ENCODE measurements at regions not wholly inside any gene's neighbourhood (a gene's known extent, or its start where the extent isn't known, plus 50 kb on each side); places are given as distances from the start of the nearest gene placed in this dataset.
"Not testable (repeated sequence)": the region's sequence is repeated elsewhere in the genome, so short reads cannot be mapped to it uniquely, and the experiment has no call there.

DNA sequence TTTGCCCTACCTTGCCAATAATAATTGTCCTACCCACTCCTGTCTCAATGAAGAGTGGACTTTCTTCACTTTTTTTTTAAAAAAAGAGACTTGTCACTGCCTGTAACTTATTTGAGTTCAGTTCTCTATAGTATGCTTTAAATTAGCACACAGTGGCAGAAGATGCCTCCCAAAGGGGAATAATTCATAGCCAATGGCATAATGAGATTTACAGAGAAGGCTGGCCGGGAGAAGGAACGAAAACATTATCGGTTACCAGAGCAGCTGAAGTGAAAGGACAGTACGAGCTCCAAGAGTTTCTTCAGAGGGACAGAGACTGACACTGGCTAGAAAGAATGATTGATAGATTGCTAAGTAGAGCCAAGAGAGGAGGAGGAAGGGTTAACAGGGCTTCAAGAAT is 356.3 kb downstream of the EMP1 start:
- no peak for DNase-seq

DNA sequence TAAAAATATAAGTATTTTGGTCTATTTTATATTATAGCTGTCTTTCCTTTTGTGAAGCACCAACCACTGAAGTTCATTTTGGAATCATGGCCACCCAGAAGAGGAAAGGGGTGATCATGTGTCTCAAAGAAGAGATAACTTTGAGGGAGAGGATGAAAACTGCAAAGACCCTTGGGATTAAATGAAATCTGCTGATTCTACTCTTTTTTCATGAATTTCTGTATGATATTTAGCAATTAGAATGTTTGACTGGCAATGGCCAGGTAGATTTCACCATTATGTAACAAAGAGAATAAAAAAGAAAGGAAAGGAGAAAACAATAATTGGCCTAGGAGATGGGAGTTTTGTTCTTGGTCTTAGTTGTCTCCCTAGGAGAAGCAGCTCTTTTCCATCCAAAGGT is 350.8 kb downstream of the EMP1 start:
- no peak for DNase-seq

DNA sequence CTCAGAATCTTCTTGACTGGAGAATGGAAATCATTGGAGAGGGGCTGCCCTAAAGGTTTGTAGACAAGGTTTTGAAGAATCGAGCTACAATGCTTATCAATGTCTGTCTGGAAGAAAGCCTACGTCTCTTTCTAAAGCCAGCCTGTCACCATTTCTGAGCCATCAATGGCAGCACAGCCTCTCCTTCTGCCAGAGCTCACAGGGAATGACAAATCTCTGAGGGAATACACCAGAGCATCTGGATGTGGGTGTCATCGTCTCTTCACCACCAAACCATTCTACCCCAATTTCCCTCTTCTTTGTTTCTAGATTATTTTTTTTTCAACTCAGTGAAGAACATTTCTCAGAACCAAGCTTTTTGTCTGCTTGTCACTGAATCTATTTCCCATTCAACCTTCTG is 349.7 kb downstream of the EMP1 start:
- DNase-seq: no peak

DNA sequence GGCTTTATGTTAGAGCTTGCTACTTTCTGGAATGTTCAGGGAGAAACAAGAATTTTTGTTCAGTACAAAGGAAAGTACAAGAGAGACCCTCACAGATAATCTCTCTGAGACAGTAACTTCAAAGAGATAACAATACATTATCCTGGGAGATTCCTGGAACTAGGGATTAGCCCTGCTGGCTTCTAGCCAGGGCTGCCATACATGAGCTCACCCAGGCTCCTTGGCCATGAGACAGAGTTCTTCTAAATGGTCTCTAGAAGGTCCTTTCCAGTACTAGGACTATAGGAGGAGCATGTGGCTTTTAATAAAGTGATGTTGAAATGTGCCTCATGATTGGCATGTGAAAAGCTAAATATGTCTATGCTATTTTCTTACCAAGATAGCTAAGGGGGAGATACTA is 342.5 kb downstream of the EMP1 start:
- DNase-seq: no peak

DNA sequence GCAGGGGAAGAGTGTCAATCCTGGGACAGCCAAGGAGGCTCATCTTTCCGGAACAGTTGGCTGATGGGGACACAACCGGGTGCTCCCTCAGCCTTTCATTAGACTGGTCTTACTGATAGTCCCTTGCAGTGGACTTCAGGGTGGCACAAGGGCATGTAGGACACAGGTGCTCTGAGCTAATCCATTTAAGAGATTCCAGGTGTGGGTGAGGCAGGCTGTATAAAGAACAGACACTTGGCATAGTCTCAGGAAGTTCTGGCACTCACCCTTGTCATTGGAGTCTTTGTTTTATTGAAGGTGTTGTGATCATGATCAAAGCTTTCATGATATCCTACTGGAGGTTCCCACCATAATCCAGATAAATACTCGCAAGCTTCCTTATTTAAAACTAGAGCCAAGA is 341.6 kb downstream of the EMP1 start:
- no peak for DNase-seq

DNA sequence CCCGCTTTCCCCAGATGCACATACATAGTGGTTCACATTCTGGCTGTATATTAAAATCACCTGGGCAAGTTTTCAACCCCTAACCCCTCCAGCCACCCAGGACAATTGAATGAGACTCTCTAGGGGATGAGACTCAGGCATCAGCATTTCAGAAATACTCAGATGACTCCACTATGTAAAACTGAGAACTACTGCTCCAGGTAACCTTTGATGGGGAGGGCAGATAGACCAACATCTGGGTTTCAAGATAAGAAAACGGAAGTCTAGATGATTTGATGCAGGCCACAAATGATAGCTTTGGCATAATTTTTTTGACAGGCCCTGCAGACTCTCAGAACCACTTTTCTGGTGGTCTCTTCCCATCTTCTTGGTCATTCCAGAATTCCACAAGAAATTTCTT is 341.1 kb downstream of the EMP1 start:
- no peak for DNase-seq

DNA sequence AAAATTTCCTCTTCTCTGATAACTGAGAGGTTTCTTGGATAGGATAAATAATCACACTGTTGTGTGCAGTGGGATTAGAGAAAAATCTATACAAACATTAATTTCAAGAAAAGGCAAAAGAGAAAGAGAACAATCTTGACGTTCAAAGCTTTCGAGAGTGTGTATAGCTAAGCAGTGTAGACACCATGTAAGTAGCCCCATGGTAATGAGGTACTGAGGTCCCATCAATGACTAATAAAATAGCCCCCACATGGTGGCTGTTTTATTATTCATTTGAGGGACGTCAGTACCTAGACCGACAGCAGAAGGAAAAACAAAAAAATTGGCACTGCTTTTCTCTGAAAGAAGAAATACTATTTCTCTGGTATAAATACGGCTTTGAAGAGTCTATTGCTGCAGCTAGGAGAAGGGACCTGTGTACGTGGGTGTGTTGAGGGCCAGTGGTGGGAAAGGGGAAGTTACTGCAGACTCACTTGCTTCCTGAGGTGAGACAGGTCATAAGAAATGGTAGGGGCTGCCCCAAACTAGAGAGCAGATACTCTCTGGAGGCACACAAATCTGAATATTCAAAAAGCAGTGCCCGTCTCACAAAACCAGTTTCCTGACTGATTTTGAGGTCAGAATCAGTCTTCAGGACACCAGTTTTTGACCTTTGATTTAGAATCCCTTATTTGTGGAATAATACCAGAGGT is 339.8 kb downstream of the EMP1 start:
- no peak for DNase-seq

DNA sequence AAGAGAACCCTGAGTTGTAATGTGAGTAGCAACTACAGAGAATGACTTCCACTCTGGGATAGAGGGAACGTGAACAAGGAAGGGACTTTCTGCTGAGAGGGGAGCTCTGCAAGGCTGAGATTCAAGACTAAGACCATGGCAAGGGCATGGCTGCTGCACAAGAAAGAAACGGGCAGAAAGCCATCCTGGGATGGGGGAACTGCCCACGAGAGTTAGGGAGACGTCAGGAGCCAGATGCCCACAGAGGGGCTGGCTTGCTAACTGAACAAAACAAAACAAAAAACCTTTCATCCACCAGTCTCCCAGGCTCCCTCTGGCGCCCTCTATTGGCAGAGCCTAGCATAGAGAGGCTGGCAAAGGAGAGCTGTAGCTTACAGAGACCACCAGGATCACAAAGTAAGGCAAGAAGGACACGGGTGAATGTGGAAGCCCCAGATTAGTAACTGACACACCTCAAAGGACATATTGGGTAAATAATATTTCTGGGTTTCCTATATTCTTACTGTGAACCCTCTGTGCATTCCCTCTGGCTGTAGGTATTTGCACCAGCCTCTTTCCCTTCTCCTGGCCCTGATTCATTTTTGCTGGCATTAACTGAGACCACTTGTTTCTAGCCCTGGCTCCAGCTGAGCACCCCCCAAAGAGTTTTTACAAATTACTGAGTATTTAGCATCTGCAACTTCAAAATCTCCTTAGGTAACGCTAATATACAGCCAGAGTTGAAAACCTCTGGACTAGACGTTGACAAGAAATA is 338.3 kb downstream of the EMP1 start:
- DNase-seq: peak; percentile 66

DNA sequence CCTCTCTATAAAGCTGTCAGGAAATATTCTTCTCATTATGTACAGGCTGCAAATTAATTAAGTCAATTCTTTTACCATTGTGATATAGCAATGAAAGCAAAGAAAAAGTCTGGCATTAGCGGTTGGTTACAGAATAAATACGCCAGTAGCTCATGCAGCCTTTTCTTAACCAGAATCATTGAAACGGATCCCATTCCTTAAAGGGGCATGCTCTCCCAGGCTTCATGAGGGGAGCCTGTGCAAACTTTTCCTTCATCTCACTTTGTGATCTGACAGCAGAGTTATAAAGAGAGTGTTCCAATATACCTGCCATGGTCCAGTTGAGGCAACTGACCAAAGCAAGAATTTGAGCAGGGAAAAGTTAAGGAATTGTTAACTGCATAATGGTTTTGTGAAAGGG is 337.7 kb downstream of the EMP1 start:
- no peak for DNase-seq

DNA sequence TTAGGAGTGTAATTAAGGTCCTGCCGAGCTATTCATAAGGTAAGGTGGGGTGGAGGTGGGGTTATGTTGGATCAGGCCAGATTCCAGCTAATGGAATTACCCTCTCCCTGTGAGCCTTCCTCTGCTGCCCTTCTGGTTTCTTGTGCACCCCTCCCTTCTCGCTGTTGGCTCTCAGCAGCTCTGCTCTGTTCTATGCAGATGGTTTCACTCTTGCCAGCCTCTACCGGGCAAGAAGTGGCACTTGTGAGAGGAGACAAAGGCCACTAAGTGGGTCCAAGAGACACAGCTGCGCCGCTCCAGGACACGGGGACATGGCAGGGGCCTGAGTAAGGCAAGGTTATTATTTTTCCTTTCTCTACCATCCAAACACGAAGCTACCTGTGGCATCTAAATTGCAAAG is 334.4 kb downstream of the EMP1 start:
- no peak for DNase-seq

DNA sequence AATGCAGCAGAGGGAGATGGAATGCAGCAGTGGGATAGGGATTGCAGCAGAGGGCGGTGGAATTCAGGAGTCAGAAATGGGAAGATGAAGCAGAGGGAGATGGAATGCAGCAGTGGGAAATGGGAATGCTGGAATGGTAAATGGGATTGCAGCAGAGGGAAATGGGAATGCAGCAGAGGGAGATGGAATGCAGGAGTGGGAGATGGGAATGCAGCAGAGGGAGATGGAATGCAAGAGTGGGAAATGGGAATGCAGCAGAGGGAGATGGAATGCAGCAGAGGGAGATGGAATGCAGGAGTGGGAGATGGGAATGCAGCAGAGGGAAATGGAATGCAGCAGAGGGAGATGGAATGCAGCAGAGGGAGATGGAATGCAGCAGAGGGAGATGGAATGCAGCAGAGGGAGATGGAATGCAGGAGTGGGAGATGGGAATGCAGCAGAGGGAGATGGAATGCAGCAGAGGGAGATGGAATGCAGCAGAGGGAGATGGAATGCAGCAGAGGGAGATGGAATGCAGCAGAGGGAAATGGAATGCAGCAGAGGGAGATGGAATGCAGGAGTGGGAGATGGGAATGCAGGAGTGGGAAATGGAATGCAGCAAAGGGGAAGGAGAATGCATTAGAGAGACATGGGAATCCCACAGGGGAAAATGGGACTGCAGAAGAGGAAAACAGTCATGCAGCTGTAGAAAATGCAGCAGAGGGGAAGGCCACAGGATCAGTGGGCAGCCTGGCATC is 329.8 kb downstream of the EMP1 start:
- not testable (repeated sequence) for DNase-seq

DNA sequence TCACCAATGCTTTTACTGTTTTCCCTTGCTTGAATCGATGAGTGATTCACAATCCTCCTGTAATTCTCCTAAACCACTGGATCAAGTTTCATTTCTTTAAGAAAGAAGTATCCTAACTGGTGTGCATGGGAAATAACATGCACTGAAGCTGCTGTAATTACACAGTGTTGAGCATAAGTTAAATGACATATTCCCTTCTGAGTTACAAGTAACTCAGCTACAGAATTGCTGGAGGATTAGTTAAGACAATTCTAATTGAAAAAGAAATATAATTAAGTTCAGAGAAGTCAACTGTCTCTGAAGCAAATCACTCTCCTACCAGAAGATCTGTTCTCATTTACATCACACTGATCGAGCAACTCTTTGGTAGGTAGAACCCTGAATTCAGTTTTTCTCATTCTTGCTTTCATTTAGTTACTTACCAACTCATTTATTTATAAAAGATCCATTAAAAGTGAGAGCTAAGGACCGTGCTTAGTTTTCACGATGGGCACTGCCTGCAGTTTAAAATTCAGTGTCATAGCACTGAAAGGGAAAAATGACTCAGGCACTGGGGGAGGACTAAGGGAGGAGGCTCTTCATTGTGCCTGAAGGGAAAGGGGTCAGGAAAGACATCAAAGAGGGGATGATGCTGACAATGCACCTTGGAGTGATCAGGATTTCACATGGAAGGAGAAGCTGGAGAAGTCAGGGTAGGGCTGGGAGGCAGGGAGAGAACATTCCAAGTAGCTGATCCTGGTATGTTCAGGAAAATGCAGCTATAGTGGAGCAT is 327.2 kb downstream of the EMP1 start:
- DNase-seq: no peak

DNA sequence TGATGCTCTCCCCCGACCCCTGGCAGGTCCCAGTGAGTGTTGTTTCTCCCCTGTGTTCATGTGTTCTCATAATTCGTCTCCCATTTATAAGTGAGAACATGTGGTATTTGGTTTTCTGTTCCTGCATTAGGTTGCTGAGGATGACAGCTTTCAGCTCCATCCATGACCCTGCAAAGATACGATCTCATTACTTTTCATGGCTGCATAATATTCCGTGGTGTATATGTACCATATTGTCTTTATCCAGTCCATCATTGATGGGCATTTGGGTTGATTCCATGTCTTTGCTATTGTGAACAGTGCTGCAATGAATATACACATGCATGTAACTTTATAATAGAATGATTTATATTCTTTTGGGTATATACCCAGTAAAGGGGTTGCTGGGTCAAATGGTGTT is 321.5 kb downstream of the EMP1 start:
- not testable (repeated sequence) for DNase-seq

DNA sequence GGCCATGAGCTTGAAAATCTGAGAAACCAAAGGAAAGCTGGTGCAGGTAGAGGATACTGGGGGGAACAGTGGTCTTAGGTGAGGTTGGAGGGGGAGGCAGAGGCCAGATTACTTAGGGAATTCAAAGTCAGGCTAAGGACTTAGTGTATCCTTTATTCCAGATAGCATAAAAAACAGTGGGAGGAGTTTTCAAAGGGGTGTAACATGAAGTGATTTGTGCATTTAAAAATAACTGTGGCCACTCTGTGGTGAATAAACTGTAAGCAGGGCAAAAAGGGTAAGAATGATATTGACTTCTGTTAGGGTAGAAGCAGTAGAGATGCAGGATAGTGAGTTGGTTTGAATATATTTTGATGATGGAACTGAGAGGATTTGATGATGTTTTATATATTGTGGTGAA is 313.2 kb downstream of the EMP1 start:
- DNase-seq: no peak

DNA sequence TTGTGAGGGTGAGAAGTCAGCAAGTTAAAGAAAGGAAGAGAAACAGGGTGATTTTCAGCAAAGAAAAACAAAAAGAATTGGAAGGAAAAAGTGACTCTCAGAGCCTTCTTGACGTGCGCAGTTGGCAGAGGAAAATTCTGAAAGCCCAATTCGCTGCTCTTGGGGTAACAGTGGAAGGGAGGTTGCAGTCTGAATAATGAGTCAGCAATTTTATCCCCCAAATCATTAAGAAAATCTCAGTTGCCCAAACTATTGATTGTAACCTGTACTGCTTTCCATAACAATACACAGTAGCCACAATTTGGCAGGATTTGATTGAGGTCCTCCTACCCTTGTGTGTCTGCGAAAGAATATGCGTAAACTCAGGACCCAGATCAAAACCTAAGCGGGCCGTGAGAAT is 309.1 kb downstream of the EMP1 start:
- no peak for DNase-seq

DNA sequence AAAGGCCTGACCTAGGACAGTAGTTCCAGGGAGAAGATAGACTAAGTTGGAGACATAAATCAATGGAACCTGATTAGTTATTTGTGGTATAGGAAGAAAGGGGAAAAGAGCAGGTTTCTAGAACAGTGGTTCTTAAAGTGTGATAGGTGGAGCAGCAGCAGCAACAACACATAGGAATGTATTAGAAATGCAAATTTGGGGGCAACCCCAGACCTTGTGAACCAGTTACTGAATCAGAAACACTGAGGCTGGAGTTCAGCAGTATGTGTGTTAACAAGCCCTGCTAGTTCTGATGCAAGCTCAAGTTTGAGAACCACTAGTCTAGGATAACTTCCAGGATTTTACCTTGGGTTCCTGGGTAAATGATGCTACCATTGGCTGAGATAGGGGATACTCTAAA is 308.7 kb downstream of the EMP1 start:
- no peak for DNase-seq

DNA sequence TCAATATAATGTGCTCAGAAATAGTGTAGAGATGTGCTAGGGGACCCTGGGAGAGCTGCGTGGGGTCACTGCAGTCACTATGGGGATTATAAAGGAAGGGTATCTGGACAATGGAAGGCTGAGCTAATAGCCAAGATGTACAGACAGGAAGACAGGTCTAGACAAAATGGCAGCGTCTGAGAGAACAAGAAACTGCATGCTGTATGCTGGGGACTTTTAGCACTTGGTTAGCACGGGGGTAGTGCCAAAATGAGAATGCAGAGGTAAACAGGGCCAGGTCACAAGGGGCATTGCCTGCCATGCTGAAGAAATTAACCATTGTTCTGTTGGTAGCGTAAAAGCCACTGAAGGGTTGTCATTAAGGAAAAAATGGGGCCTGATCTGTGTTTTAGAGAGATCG is 308.2 kb downstream of the EMP1 start:
- DNase-seq: no peak

DNA sequence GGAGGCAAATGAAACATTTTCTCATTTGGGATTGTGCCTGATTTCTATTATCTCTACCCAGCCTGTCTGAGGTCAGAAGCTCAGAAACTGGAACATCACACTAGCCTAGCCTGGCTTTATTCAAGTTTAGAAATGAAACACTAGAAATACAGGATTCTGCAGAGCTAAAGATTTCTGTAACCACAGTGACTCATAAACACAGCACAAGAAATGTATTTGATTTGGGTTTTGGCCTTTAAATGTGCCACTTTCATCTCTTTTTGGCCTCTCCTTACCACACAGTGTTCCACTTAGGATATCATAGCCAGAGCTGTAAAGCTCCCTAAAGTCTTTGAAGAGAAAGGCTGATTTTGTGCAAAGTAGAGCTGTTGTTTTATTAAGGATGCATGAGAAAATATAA is 307.5 kb downstream of the EMP1 start:
- no peak for DNase-seq

DNA sequence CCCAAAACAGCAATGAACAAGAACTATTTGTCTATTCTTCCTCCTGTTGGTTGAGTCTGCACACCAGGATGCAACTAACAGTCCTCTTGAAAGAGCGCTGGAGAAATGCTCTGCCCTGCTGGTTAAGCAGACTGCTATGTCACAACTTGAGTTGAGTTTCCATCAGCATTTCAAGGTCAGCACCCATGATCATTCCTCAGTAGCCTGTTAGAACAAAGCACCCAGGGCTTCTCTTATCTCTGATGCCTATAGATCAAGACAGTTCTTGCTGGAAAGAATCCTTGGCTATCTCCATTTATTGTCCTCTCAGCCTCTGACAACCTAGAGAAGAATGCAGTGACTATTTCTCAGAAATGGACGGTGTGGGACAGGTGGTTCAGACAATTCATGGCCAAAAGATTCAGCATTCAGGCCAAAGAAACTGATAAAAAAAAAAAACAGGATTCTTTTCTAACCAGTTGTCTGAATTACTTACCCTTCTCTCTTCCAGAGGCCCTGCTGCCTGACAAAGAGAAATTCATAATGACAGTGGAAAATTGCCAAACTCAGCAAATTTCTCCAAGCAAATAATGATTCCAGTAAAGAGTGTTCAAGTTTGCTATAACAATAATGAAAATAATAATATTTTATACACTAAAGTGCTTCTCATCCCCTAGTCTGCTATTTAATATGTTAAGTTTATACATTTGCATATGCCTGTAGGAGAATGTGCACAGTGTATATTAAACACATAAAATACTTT is 306.7 kb downstream of the EMP1 start:
- DNase-seq: no peak

DNA sequence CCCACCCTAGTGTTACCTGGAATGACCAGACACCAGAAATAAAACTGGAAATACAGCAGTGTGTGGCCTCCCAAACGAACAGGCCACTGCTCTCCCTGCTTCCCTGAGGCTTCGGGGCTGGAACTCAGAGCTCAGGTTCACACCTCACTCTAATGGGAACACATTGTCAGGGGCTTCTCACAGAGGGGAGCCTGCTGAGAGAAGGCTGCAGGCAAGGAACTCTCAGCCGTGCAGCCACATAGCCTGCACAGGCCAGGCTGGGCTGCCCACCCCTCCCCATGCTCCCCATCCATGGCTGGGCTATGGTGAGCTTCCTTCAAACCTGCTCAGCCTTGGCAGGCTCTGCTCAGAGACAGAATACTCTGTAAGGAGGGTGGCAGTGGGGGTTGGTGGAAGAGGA is 302.5 kb downstream of the EMP1 start:
- DNase-seq: no peak

DNA sequence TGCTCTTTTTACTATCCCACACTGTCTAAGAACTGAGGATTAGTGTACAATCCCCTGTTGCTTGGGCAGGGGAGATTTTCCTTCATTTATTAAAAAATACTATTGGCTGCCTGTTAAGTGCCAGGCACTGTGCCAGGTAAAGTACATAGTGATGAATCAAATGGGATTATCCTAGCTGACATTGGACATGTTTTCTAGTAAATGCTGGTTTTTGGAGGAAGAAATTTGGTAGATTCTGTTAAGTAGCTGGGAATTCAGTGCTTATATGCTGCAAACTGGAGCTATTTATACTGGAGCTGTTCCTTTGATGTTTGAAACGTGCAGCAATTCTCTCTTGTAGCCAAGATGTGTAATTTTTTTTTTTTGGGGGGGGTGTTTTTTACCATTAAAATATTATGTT is 299.6 kb downstream of the EMP1 start:
- no peak for DNase-seq

DNA sequence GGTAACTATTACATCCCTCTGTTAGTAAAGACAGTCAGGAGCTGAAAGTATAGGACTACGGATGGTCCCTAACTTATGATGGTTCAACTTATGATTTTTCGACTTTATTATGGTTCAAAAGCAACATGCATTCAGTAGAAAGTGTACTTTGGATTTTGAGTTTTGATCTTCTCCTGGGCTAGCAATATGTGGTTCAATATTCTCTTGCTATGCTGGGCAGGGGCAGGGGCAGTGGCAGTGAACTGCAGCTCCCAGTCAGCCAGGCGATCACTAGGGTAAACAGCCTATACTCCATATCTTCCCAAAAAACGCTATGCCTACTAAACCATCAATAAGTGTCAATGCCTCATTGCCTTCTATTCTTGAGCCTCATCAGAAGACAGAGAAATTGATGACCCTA is 292.7 kb downstream of the EMP1 start:
- no peak for DNase-seq

DNA sequence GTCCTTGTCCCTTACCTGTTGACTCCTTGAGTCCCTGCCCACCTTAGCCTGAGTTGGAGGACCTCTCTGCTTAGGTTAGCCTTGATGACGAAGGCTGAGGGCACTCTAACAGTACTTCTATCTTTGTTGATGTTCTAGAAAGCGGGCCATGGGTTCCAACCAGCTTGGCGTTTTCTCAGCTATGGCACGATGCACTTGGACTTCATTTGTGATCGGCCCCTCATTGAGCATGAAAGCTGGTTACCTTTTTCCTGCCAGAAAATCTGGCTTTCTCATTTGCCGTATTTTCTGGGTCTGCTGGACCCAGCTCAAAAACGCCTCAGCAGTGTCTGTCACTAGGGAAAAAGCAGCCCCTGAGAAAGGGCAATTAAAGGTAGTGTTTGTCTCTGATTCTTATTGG is 290.8 kb downstream of the EMP1 start:
- DNase-seq: no peak
